ENCODE measurements at regions not wholly inside any gene's neighbourhood (a gene's known extent, or its start where the extent isn't known, plus 50 kb on each side); places are given as distances from the start of the nearest gene placed in this dataset.
"Not testable (repeated sequence)": the region's sequence is repeated elsewhere in the genome, so short reads cannot be mapped to it uniquely, and the experiment has no call there.

GRCh38 chr14:38389681-38390080, 133.8 kb upstream of the CLEC14A start:
- DNase-seq = no peak

GRCh38 chr14:38387821-38388220, 131.9 kb upstream of the CLEC14A start:
- DNase-seq = no peak

- DNase-seq = no peak
Measured at GRCh38 chr14:38385836-38386235, 129.9 kb upstream of the CLEC14A start.

GRCh38 chr14:38385343-38385742, 129.4 kb upstream of the CLEC14A start:
- no peak for DNase-seq

- no peak for DNase-seq
Measured at GRCh38 chr14:38384741-38385140, 128.8 kb upstream of the CLEC14A start.

- DNase-seq = no peak
Measured at GRCh38 chr14:38367922-38368321, 112.0 kb upstream of the CLEC14A start.

GRCh38 chr14:38366374-38366773, 110.5 kb upstream of the CLEC14A start:
- no peak for DNase-seq

GRCh38 chr14:38363217-38363616, 107.3 kb upstream of the CLEC14A start:
- DNase-seq = no peak

- no peak for DNase-seq
Measured at GRCh38 chr14:38357557-38357956, 101.7 kb upstream of the CLEC14A start.

- not testable (repeated sequence) for DNase-seq
Measured at GRCh38 chr14:38355473-38355872, 99.6 kb upstream of the CLEC14A start.

- no peak for DNase-seq
Measured at GRCh38 chr14:38350102-38350501, 94.2 kb upstream of the CLEC14A start.

GRCh38 chr14:38342803-38343202, 86.9 kb upstream of the CLEC14A start:
- DNase-seq = no peak

- no peak for DNase-seq
Measured at GRCh38 chr14:38339696-38340095, 83.8 kb upstream of the CLEC14A start.

- no peak for DNase-seq
Measured at GRCh38 chr14:38336298-38336697, 80.4 kb upstream of the CLEC14A start.

- no peak for DNase-seq
Measured at GRCh38 chr14:38330275-38330674, 74.4 kb upstream of the CLEC14A start.

- no peak for DNase-seq
Measured at GRCh38 chr14:38329246-38329645, 73.4 kb upstream of the CLEC14A start.

- no peak for DNase-seq
Measured at GRCh38 chr14:38316922-38317321, 61.0 kb upstream of the CLEC14A start.

GRCh38 chr14:38311655-38312054, 55.8 kb upstream of the CLEC14A start:
- DNase-seq = no peak

GRCh38 chr14:38310420-38310995, 54.6 kb upstream of the CLEC14A start:
- no peak for DNase-seq

- DNase-seq = no peak
Measured at GRCh38 chr14:38309522-38310277, 53.8 kb upstream of the CLEC14A start.

All from SHP77 treated with DMSO at 0.1 percent for 48 hours (cell line).